Stimulated activated memory B cell treated with anti-CD40 and anti-IgM and Interleukin-4, amounts not matched to agents 10 μg/mL and 1 μg/mL and 100 μg/mL, for 72 hours (primary cell): ENCODE measurements at regions not wholly inside any gene's neighbourhood (a gene's known extent, or its start where the extent isn't known, plus 50 kb on each side); places are given as distances from the start of the nearest gene placed in this dataset.
"Not testable (repeated sequence)": the region's sequence is repeated elsewhere in the genome, so short reads cannot be mapped to it uniquely, and the experiment has no call there.

ENCODE experiments used
- ATAC-seq: fragments of 150-1000 bp; cut with Tn5 transposase; 2 replicates; pipeline ENCODE4 v1.10.0; 2021
- H3K27ac Mint-ChIP-seq: one replicate; pipeline ENCODE4 v1.8.0; 2022; ENCODE audit warnings: mild to moderate bottlenecking, mixed read lengths
- H3K27me3 Mint-ChIP-seq: one replicate; pipeline ENCODE4 v1.8.0; 2022; ENCODE audit warnings: mixed read lengths
- H3K36me3 Mint-ChIP-seq: one replicate; pipeline ENCODE4 v1.8.0; 2022; ENCODE audit warnings: mixed read lengths
- H3K4me1 Mint-ChIP-seq: one replicate; pipeline ENCODE4 v1.8.0; 2022; ENCODE audit warnings: mixed read lengths
- H3K4me3 Mint-ChIP-seq: one replicate; pipeline ENCODE4 v1.8.0; 2022; ENCODE audit warnings: mild to moderate bottlenecking, moderate library complexity, mixed read lengths
- H3K9me3 Mint-ChIP-seq: one replicate; pipeline ENCODE4 v1.8.0; 2022; ENCODE audit warnings: mixed read lengths

DNA sequence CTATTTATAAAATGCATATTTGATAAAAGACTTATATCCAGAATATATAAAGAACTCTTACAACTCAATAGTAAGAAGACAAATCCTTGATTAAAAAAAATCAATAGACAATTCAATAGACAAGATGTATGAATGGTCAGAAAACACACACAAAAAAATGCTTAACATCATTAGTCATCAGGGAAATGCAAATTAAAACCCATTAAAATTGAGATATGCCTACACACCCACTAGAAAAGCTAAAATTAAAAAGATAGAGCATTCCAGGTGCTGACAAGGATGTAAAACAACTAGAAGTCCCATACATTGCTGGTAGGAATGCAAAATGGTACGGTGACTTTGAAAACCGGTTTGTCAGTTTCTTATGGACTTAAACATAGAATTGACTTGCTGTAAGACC, 127.1 kb downstream of the TFAP2B start:
- Mint-ChIP-seq H3K36me3 (no peaks in the 10 kb centered on the region), H3K4me1 (no peaks in the 10 kb centered on the region), H3K27ac (no peak overlapping the region), H3K27me3 (no peaks in the 10 kb centered on the region), H3K9me3 (no peaks in the 10 kb centered on the region), H3K4me3 (no peak overlapping the region)
- no peak for ATAC-seq

DNA sequence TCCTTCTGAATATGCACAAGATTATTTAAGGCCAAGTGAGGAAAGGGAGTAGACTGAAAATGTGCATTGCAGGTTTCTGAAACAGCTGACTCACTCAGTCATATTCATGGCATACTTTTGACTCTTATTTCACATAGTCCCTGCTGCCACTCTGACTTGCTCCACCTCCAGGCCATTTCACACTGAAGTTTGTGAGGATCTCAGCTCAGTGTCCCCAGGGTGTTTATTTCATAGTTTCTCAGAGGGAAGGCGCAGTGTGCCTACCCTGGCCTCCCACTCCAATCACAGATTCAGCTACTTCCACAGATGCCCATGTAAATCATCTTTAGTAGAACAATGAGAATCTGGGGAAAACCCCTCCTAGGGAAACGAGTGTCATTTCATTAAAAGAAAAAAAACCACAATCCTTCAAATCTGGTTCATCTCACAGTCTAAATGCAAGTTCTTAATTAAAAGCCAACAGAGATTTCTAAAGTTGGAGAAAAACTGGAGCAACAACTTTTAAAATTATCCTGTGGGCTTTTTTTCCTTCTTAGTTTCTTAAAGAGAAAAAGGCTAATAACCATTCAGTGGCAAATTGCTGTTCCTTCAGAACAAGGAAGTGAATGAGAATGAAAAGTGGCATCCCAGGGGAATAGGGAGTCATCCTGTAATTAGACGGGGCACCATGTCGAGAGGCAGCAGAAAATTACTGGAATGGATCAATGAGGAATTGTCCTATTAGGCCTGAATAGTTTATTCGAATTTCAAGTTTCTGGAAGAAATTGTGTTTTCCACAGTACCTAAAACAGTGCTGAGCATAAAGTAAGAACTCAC, 133.6 kb downstream of the TFAP2B start:
- Mint-ChIP-seq H3K9me3 (no peaks in the 10 kb centered on the region), H3K27ac (no peak overlapping the region), H3K36me3 (no peaks in the 10 kb centered on the region), H3K27me3 (no peaks in the 10 kb centered on the region), H3K4me1 (peaks cover 12% of the 10 kb centered on the region), H3K4me3 (no peak overlapping the region)
- ATAC-seq, result no peak

DNA sequence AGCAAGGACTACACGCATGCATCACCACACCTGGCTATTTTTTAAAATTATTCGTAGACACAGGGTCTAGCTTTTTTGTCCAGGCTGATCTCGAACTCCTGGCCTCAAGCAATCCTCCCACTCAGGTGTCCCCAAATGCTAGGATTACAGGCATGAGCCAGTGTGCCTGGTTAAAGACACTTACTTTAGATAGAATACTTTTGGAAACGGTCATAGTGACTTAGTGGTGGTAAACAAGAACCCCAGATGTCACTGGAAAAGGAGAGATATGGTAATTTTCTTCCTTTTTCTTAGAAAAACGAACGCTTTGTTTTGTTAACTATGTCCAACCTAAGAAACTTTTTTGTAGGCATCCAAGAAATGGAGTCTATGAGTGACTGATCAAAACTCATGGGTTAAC, 137.3 kb downstream of the TFAP2B start:
- H3K27ac Mint-ChIP-seq, result no peak overlapping the region
- no peaks in the 10 kb centered on the region for H3K27me3 Mint-ChIP-seq
- H3K4me1 Mint-ChIP-seq, result peaks cover 12% of the 10 kb centered on the region
- no peaks in the 10 kb centered on the region for H3K9me3 Mint-ChIP-seq
- ATAC-seq, result no peak
- H3K4me3 Mint-ChIP-seq, result no peak overlapping the region
- H3K36me3 Mint-ChIP-seq, result no peaks in the 10 kb centered on the region

DNA sequence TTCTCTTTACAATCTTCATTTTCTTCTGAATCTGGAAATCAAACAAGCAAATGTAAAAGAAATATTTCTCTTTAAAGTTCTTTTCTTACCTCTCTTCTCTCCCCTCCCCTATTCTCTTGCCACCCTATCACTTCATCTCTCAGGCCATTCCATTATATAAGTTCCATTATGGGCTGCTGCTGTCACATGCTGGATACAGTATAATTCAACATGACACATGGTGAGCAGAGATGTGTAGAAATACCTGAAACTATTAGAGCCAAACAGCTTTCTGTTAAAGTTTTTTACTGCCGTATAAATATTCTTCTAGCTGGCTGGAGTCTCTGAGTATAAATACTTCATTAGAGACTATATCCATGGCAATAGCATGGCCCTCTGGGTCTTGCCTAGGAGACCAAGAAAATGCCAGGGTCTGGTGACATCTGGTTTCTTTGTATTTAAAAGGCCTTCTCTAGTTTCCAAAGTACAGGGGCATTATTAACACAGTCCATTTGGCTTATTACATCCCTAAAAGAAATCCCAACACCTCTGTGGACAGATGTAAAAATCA, 139.6 kb downstream of the TFAP2B start:
- ATAC-seq, result no peak
- no peaks in the 10 kb centered on the region for H3K9me3 Mint-ChIP-seq
- H3K36me3 Mint-ChIP-seq, result no peaks in the 10 kb centered on the region
- no peak overlapping the region for H3K4me3 Mint-ChIP-seq
- no peak overlapping the region for H3K27ac Mint-ChIP-seq
- no peaks in the 10 kb centered on the region for H3K4me1 Mint-ChIP-seq
- no peaks in the 10 kb centered on the region for H3K27me3 Mint-ChIP-seq

DNA sequence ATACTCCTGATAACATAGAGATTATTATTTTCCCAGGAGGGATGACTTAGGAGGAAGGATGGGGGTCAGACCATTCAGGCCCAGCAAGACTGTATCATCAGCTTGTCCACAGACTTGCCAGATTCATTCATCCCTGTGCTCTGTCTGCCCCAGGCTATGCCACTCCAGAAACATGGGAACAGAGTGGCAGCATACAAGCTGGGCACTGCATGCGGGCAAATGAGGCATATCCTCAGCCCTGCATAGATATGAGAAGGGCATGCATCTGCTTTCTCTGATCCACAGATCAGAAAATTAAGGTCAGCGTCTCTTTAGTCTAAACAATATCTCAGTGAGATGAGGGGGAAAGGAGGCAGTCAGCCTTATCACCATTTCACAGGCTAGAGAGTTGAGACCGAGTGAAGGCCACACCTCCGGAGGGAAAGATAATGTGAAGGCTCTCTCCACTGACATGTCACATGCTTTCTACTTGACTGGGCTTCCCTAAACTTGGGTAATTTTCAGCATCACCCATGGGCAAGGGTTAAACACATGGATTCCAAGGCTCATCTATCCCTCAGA, 140.5 kb downstream of the TFAP2B start:
- Mint-ChIP-seq H3K9me3 (peaks cover 3% of the 10 kb centered on the region), H3K4me1 (no peaks in the 10 kb centered on the region), H3K36me3 (no peaks in the 10 kb centered on the region), H3K27me3 (no peaks in the 10 kb centered on the region), H3K4me3 (no peak overlapping the region), H3K27ac (no peak overlapping the region)
- no peak for ATAC-seq

DNA sequence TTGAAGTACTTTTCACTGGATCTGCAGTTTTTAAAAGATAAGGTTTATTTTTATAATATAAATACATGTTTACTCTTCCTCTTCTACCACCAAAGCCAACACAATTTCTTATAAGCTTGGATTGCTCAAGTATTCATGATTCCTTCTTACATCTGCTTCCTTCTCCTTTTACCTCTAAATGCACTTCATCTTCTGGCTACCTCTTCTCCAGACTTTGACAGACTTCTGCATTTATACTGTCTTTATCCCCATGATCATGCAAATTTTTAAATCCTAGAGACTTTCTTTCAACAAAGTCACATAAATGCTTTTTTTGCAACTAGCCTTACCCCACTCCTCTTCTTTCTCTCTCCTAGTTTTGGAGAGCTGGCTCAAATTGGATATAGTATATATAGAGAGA, 142.9 kb downstream of the TFAP2B start:
- Mint-ChIP-seq H3K27me3 (no peaks in the 10 kb centered on the region), H3K27ac (no peak overlapping the region), H3K36me3 (no peaks in the 10 kb centered on the region), H3K4me3 (no peak overlapping the region), H3K4me1 (peaks cover 12% of the 10 kb centered on the region), H3K9me3 (peaks cover 7% of the 10 kb centered on the region)
- no peak for ATAC-seq

DNA sequence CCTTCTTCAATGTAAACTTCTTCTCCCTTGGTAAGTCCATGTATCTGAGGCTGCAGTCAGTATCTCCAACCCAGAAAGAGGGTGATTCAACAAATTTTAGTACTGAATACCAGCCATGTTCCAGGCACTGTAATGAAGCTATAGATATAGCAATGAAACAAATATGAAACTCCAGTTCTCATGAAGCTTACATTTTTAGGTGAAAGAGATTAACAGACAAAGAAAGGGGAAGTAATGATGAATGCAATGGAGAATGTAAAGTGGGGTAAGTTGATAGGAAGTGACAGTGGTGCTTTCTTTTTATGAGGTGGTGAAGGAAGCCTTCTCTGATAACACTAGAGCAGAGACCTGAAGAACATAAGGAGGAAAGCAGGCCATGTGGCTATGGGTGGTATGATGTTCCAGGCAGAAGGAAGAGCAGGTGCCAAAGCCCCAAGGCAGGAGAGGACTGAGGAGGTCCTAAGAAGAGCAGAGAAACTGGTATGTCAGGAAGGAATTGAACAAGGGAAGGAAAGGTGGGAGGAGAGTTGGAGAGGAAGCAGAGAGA, 143.6 kb downstream of the TFAP2B start:
- ATAC-seq, result peak; percentile 76
- peaks cover 7% of the 10 kb centered on the region for H3K9me3 Mint-ChIP-seq
- peaks cover 19% of the 10 kb centered on the region for H3K4me1 Mint-ChIP-seq
- H3K36me3 Mint-ChIP-seq, result no peaks in the 10 kb centered on the region
- H3K4me3 Mint-ChIP-seq, result no peak overlapping the region
- H3K27ac Mint-ChIP-seq, result no peak overlapping the region
- H3K27me3 Mint-ChIP-seq, result no peaks in the 10 kb centered on the region

DNA sequence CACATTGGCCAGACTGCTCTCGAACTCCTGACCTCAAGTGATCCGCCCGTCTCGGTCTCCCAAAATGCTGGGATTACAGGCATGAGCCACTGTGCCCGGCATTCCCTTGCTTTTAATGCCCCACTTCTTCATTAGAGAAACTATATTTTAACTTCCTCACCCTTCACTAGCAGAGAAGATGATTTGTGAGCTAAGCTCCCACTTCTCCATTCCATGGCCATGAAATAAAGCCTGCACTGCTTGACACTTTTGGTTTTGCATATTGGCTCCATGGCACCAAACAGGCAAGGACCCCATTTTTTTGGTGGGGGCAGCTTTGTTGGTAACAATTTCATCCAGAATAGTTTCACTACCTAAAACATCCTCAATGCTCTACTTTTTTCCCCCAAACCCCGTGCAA, 145.3 kb downstream of the TFAP2B start:
- no peak for ATAC-seq
- Mint-ChIP-seq H3K9me3 (peaks cover 7% of the 10 kb centered on the region), H3K4me3 (no peak overlapping the region), H3K36me3 (no peaks in the 10 kb centered on the region), H3K27me3 (no peaks in the 10 kb centered on the region), H3K4me1 (peaks cover 23% of the 10 kb centered on the region), H3K27ac (no peak overlapping the region)

DNA sequence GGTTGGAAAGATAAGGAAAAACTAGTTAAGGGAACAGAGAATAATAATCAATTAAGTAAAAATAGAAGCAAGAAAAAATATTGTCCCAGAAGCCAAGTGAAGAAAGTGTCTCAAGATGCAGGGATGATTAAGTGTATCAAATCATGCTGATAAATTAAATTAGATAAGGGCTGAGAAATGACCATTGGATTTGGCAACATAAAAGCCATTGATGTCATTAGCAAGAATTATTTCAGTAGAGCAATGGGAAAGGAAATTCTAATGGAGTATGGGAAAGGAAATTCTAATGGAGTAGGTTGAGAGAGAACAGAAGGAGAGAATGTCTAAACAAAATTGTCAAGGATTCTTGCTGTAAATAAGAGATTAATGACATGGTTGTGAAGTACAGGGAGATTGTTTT, 146.8 kb downstream of the TFAP2B start:
- Mint-ChIP-seq H3K36me3 (no peaks in the 10 kb centered on the region), H3K27me3 (no peaks in the 10 kb centered on the region), H3K27ac (no peak overlapping the region), H3K9me3 (peaks cover 7% of the 10 kb centered on the region), H3K4me3 (no peak overlapping the region), H3K4me1 (peaks cover 25% of the 10 kb centered on the region)
- ATAC-seq, result no peak

DNA sequence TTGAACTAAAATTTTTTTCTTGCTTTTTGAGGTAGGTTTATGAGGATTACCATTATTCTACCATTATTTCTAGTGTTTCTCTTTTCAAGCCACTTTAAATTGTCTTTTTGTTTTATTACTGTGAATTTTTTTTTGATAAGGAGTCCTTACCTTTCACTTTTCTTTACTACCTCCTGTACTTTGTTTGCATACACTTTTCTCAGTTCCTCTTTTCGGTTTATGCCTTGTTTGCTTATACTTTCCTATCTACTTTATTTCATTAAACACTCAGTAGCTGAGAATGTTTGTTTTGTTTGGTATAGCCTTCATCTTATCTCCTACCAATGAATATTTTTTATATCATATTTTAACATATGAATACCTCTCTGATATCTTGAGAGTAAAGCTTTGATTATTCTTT, 147.9 kb downstream of the TFAP2B start:
- ATAC-seq, result peak; percentile 67
- Mint-ChIP-seq H3K27me3 (no peaks in the 10 kb centered on the region), H3K9me3 (peaks cover 7% of the 10 kb centered on the region), H3K36me3 (no peaks in the 10 kb centered on the region), H3K4me1 (peaks cover 25% of the 10 kb centered on the region), H3K4me3 (no peak overlapping the region), H3K27ac (no peak overlapping the region)

DNA sequence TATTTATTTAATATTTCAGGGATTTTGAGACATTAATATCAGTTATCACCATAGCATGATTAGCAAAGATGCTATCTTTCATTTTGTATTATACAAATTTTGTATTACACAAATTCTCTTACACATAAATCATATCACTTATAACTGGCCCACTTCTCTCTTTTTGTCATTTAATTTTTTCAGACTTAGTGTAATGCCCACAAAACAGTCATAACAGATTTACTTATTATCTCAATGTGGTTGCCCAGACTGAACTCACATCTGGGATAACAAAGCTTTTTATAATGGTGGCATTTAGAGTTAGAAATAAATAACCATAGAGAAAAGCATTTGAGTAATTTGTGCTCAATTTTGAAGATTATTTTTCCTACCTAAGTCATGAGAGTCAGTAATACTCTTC, 148.3 kb downstream of the TFAP2B start:
- Mint-ChIP-seq H3K4me1 (peaks cover 25% of the 10 kb centered on the region), H3K27me3 (no peaks in the 10 kb centered on the region), H3K4me3 (no peak overlapping the region), H3K9me3 (peaks cover 7% of the 10 kb centered on the region), H3K36me3 (no peaks in the 10 kb centered on the region), H3K27ac (no peak overlapping the region)
- peak; percentile 57 for ATAC-seq

DNA sequence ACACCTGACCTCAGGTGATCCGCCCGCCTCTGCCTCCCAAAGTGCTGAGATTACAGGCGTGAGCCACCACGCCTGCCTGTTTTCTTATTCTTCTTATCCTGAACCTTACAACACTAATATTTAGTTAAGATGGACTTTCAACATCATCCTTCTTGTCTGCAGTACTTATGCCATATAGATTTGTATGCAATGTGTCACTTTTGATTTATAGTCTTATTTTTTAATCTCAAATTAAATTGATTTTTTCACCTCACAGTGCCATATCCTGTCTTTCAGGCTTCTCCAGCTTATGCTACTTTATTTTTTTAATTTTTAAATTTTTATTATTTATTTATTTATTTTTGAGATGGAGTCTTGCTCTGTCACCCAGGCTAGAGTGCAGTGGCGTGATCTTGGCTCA, 149.6 kb downstream of the TFAP2B start:
- H3K27ac Mint-ChIP-seq, H3K4me3 Mint-ChIP-seq, H3K9me3 Mint-ChIP-seq, H3K36me3 Mint-ChIP-seq, H3K27me3 Mint-ChIP-seq, ATAC-seq: not testable (repeated sequence)
- peaks cover 25% of the 10 kb centered on the region for H3K4me1 Mint-ChIP-seq

DNA sequence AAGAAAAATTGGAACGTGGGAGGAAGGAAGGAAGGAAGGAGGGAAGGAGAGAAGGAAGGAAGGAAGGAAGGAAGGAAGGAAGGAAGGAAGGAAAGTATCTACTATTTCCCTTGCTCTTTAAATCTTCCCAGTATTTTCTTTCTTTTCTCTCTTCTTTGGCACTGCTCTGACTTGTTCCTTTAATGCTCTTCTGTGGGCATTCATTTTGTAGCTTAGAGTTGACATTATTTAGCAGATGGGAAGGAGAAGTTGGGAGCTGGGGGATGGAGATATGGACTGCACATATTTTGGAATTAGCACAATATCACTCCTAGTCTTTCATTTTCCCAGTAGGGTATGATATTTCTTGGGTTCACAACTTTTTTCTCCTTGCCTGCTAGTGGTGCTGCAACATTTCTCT, 152.2 kb downstream of the TFAP2B start:
- Mint-ChIP-seq H3K27me3 (no peaks in the 10 kb centered on the region), H3K9me3 (no peaks in the 10 kb centered on the region)
- no peak for ATAC-seq

DNA sequence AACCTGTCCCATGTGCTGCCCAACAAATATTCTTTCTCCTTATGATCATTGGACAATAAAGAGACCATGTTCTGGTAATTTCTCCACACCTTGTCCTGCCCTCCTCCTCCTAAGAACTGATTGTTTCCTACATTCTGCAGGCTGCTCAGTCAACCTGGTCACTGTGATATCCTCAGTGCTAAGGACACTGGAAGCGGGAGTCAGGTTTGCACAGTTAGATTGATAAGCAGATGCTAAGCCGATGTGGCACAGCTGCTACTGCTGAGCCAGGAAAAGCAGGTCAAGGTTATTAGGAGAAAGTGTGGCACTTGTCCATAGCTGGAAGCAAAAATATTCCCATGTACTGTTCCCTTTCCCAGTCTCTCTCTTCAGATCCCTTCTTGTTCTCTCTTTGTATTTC, 154.8 kb downstream of the TFAP2B start:
- no peaks in the 10 kb centered on the region for H3K9me3 Mint-ChIP-seq
- no peaks in the 10 kb centered on the region for H3K27me3 Mint-ChIP-seq
- no peaks in the 10 kb centered on the region for H3K36me3 Mint-ChIP-seq
- H3K4me3 Mint-ChIP-seq, result no peak overlapping the region
- no peak for ATAC-seq
- peaks cover 6% of the 10 kb centered on the region for H3K4me1 Mint-ChIP-seq
- no peak overlapping the region for H3K27ac Mint-ChIP-seq

More for the DNA sequence above, 152.2 kb downstream of the TFAP2B start:
- no peak overlapping the region for H3K27ac Mint-ChIP-seq
- H3K36me3 Mint-ChIP-seq, result no peaks in the 10 kb centered on the region
- peaks cover 18% of the 10 kb centered on the region for H3K4me1 Mint-ChIP-seq
- no peak overlapping the region for H3K4me3 Mint-ChIP-seq

DNA sequence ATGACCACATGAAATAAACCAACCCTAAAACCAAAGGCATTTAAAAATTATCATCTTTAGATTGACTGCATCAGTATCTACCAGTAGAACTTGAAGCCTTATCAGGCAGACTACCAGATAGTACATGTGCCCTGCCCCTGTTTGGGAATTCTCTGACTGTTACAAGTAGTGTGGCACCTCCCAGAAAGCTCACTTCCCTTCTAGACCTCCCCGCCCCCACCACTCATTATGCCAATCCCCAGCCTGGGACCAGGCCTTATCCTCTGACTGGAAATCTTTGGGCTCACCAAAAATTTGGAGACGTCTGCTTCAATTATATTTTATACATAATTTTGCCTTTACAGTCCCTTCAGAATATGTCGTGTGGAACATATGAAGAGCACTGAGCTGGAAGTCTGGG, 155.6 kb downstream of the TFAP2B start:
- no peaks in the 10 kb centered on the region for H3K27me3 Mint-ChIP-seq
- H3K4me3 Mint-ChIP-seq, result no peak overlapping the region
- H3K27ac Mint-ChIP-seq, result no peak overlapping the region

DNA sequence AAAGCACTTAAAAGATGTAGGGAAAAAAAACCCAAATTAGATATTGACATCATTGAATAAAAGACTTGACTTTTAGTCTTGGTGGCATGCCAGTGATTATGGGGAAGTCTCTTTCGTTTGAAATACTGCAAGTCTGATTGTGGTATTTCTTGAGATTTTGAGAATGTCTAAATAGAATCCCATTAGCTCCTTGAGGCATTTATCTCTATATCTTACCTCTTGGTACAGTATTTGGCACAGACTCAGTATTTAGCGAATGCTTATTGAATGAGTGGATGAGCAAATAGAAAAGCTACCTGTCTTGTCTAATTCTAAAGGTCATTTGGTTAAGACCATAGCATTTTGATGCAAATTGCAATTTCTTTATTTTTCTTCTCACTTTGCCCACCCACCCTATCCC, 156.5 kb downstream of the TFAP2B start:
- ATAC-seq, result no peak
- Mint-ChIP-seq H3K4me1 (no peaks in the 10 kb centered on the region), H3K27ac (no peak overlapping the region), H3K4me3 (no peak overlapping the region), H3K36me3 (no peaks in the 10 kb centered on the region), H3K9me3 (no peaks in the 10 kb centered on the region), H3K27me3 (no peaks in the 10 kb centered on the region)

More for the DNA sequence above, 155.6 kb downstream of the TFAP2B start:
- Mint-ChIP-seq H3K9me3 (no peaks in the 10 kb centered on the region), H3K4me1 (no peaks in the 10 kb centered on the region), H3K36me3 (no peaks in the 10 kb centered on the region)
- ATAC-seq, result no peak
